ENCODE measurements at regions not wholly inside any gene's neighbourhood (a gene's known extent, or its start where the extent isn't known, plus 50 kb on each side); places are given as distances from the start of the nearest gene placed in this dataset.

DNA sequence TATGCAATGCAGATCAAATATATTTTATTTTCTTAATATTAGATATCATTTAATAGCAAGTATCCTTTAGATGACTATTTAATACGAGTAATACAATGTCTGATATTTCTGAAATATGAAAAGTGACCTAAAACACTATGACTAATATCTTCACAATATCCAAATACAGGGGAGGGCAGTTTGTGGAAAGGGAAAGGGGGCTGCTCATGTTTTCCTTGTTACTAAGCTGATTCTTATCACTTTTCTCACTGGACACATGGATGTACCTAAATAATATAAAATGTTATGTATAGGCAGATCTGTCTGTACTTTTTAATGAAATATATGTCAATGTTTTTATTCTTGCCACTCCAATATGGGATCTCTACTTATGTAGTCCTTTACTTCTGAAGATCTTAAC, 1879.1 kb upstream of the ACO1 start:
- TF ChIP-seq, protein P1, sequence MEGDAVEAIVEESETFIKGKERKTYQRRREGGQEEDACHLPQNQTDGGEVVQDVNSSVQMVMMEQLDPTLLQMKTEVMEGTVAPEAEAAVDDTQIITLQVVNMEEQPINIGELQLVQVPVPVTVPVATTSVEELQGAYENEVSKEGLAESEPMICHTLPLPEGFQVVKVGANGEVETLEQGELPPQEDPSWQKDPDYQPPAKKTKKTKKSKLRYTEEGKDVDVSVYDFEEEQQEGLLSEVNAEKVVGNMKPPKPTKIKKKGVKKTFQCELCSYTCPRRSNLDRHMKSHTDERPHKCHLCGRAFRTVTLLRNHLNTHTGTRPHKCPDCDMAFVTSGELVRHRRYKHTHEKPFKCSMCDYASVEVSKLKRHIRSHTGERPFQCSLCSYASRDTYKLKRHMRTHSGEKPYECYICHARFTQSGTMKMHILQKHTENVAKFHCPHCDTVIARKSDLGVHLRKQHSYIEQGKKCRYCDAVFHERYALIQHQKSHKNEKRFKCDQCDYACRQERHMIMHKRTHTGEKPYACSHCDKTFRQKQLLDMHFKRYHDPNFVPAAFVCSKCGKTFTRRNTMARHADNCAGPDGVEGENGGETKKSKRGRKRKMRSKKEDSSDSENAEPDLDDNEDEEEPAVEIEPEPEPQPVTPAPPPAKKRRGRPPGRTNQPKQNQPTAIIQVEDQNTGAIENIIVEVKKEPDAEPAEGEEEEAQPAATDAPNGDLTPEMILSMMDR (conservative IDR thresholded peaks at IDR 0.05), result no peak
- TF ChIP-seq EZH2 (IDR thresholded peaks at IDR 0.05; ENCODE audit: low read depth), result no peak

Data from PC-9 (cell line).